Tibial nerve (tissue), 3 donors: ENCODE measurements at regions not wholly inside any gene's neighbourhood (a gene's known extent, or its start where the extent isn't known, plus 50 kb on each side); places are given as distances from the start of the nearest gene placed in this dataset.

Source experiments
- CTCF ChIP-seq, 5 experiments: fragments of 200-600 bp in 3 of 5; fragments of 450-650 bp in 2 of 5; sonication (generic) in 3 of 5; IDR thresholded peaks; one replicate each; pipeline ENCODE4 v1.5.1; 2016 to 2019; ENCODE audit warnings: antibody characterized with exemption in 5 of 5, mild to moderate bottlenecking in 3 of 5, moderate library complexity in 2 of 5
- POLR2A ChIP-seq, 2 donors: fragments of 450-650 bp; IDR thresholded peaks; one replicate each; pipeline ENCODE4 v1.6.1; 2017; ENCODE audit warnings: antibody characterized with exemption in 2 of 2, mild to moderate bottlenecking in 2 of 2, moderate library complexity in 2 of 2

- TF ChIP-seq CTCF (IDR thresholded peaks at IDR 0.05) (no peak), POLR2A (IDR thresholded peaks at IDR 0.05) (no peak)
Observed at GRCh38 chr17:71378036-71378435, 742.8 kb upstream of the SOX9 start.
